A673 (cell line): ENCODE measurements at regions not wholly inside any gene's neighbourhood (a gene's known extent, or its start where the extent isn't known, plus 50 kb on each side); places are given as distances from the start of the nearest gene placed in this dataset.

Experiments used
- BruUV-seq: library from RNA; stranded (reverse); fragments of 400-500 nt; replicated peaks from 2 replicates; lab custom pipeline; 2021; lab: Mats Ljungman, UMichigan
- CTCF ChIA-PET: fragments of 300-600 bp; sonication (Branson Sonifier 250); formaldehyde crosslinking; loops from one replicate; lab custom pipeline; 2022; ENCODE audit warnings: antibody characterized with exemption; lab: Charles Lee
- POLR2A ChIA-PET: fragments of 300-600 bp; sonication (Branson Sonifier 250); formaldehyde crosslinking; loops from one replicate; lab custom pipeline; 2022; ENCODE audit warnings: antibody characterized with exemption; ENCODE audit not compliant: low non-redundant PET; lab: Charles Lee
- DNase-seq: peaks from one replicate; pipeline ENCODE4 v3.0.0-alpha.2; 2015; ENCODE audit warnings: low spot score
- H3K27ac ChIP-seq: fragments of 200-600 bp; sonication (generic); 2 replicates; pipeline ENCODE4 v1.5.1; 2016; ENCODE audit warnings: mixed run types, low read depth, mild to moderate bottlenecking, mixed read lengths, antibody characterized with exemption, low read length; ENCODE audit not compliant: poor library complexity, severe bottlenecking
- H3K27me3 ChIP-seq: fragments of 200-600 bp; sonication (generic); replicated peaks from 2 replicates; pipeline ENCODE4 v1.6.1; 2017; ENCODE audit warnings: mixed run types, low read depth, mild to moderate bottlenecking, mixed read lengths, antibody characterized with exemption, low read length; ENCODE audit not compliant: insufficient read depth, poor library complexity
- H3K36me3 ChIP-seq: fragments of 200-600 bp; sonication (generic); 2 replicates; pipeline ENCODE4 v1.6.1; 2016; ENCODE audit warnings: mixed run types, mild to moderate bottlenecking, mixed read lengths, antibody characterized with exemption, low read length; ENCODE audit not compliant: insufficient read depth, poor library complexity, severe bottlenecking
- H3K4me1 ChIP-seq: fragments of 200-600 bp; sonication (generic); 2 replicates; pipeline ENCODE4 v1.6.1; 2017; ENCODE audit warnings: mixed run types, mild to moderate bottlenecking, mixed read lengths, antibody characterized with exemption, low read length; ENCODE audit not compliant: insufficient read depth, poor library complexity, severe bottlenecking
- H3K4me3 ChIP-seq: fragments of 200-600 bp; sonication (generic); 2 replicates; pipeline ENCODE4 v1.5.1; 2016; ENCODE audit warnings: low read depth, mixed run types, mild to moderate bottlenecking, mixed read lengths, low read length; ENCODE audit not compliant: poor library complexity, severe bottlenecking
- H3K9me3 ChIP-seq: fragments of 200-600 bp; sonication (generic); 2 replicates; pipeline ENCODE4 v1.6.1; 2016; ENCODE audit warnings: mixed run types, low read depth, mild to moderate bottlenecking, mixed read lengths, antibody characterized with exemption, low read length; ENCODE audit not compliant: poor library complexity, severe bottlenecking
- EZH2 ChIP-seq: fragments of 200-600 bp; sonication (generic); IDR thresholded peaks from 2 replicates; pipeline ENCODE4 v1.6.1; 2017; ENCODE audit warnings: borderline replicate concordance, low read depth, mild to moderate bottlenecking, mixed read lengths, antibody characterized with exemption, low read length; ENCODE audit not compliant: poor library complexity, severe bottlenecking
- intact Hi-C: fragments of 100-400 bp; cut with micrococcal nuclease; formaldehyde crosslinking; loops from one replicate; pipeline ENCODE4 v1.10.0; 2022; ENCODE audit not compliant: unreplicated experiment
- TF ChIP-seq, protein P1 (sequence below): fragments of 300-800, 200-600 bp; sonication (generic); conservative IDR thresholded peaks from 2 replicates; pipeline ENCODE4 v1.5.1; 2017; ENCODE audit warnings: low read depth, mild to moderate bottlenecking, antibody characterized with exemption, low read length, moderate library complexity, mixed read lengths

DNA sequence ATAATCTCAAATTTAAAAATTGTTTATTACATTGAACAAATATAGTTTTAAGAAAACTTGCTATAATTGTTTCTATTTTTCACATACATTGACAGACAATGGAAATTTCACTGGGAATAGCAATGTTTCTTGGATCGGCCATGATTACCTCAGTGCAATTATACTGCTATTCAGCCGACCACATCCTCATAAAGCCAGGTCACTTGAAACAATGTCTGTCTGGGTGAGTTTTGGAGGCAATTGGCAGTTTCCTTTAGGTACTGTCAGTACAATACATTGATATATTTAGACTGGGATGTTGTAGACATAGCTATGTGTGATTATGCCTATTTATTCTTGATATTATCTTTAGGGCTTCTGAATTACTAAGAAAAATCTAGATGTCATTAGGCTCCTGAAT is 89.5 kb upstream of the VEGFC start:
- H3K4me1 ChIP-seq, result peaks cover 3% of the 10 kb centered on the region
- peaks cover 26% of the 10 kb centered on the region for H3K27me3 ChIP-seq
- H3K36me3 ChIP-seq, result no peaks in the 10 kb centered on the region
- CTCF ChIA-PET, result no interaction called here
- DNase-seq, result no peak
- BruUV-seq, result no TSS peak
- H3K27ac ChIP-seq, result no peak overlapping the region
- POLR2A ChIA-PET, result no interaction called here
- no peak for TF ChIP-seq EZH2
- TF ChIP-seq, protein P1, sequence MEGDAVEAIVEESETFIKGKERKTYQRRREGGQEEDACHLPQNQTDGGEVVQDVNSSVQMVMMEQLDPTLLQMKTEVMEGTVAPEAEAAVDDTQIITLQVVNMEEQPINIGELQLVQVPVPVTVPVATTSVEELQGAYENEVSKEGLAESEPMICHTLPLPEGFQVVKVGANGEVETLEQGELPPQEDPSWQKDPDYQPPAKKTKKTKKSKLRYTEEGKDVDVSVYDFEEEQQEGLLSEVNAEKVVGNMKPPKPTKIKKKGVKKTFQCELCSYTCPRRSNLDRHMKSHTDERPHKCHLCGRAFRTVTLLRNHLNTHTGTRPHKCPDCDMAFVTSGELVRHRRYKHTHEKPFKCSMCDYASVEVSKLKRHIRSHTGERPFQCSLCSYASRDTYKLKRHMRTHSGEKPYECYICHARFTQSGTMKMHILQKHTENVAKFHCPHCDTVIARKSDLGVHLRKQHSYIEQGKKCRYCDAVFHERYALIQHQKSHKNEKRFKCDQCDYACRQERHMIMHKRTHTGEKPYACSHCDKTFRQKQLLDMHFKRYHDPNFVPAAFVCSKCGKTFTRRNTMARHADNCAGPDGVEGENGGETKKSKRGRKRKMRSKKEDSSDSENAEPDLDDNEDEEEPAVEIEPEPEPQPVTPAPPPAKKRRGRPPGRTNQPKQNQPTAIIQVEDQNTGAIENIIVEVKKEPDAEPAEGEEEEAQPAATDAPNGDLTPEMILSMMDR, result no peak
- no peaks in the 10 kb centered on the region for H3K9me3 ChIP-seq
- intact Hi-C loops, result no loop called here
- no peak overlapping the region for H3K4me3 ChIP-seq

DNA sequence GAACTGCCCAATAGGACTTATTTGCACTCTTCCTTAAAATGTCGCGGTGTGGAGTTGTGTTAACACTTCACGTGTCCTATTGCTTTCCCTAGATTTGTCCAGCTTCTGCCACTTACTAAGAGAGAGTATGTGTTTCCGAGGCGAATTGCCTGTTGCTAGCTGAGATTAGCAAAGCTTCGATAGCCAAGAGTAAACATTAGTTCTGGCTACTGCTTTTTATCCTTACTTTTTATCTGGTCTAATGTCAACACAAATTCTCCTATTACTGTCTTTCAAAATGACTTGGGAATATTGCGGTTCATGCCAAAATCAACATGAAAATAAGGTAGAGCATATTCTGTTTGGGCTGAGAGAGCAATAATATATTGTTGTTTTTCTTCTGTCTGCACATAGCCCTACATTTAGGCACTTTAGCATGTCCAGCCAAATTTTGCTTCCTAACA is 90.4 kb upstream of the VEGFC start:
- no peaks in the 10 kb centered on the region for H3K9me3 ChIP-seq
- DNase-seq, result no peak
- H3K4me3 ChIP-seq, result no peak overlapping the region
- intact Hi-C loops, result no loop called here
- CTCF ChIA-PET, result no interaction called here
- POLR2A ChIA-PET, result no interaction called here
- peaks cover 35% of the 10 kb centered on the region for H3K27me3 ChIP-seq
- no peaks in the 10 kb centered on the region for H3K36me3 ChIP-seq
- TF ChIP-seq, protein P1, result no peak
- TF ChIP-seq EZH2, result no peak
- H3K27ac ChIP-seq, result no peak overlapping the region
- H3K4me1 ChIP-seq, result peaks cover 3% of the 10 kb centered on the region
- BruUV-seq, result no TSS peak

DNA sequence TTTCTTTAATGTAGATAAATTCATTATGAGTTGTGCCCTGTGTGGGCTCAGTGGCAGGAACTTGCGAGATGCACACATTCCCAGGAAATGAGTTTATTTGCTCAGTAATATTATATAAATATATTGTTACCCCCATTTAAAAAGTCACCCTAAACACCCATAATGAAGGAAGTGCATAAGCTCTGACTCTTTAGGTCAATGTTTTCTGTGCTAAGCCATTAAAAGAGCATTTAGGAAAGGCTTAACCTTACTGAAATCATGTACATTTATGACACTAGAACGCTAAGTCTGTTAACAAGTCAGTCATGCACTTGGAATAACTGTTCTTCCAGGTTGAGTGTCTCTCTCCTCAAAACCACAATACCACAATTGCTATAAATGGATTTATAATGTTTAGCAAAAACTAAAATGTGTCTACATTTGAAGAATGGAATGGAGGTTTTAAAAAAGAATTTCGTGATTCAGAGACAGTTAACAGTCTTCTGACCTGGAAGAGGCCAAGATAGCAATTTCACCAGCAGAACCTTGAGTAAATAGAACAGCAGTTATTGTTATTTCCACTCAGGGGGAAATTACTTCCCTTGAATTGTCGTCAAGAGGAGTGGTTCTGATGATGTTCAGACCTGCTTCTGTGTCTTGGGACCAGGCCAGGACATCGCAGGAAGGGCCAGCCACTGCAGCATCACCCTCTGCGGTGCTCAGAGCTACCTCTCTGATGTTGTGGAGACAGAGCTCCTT is 91.1 kb upstream of the VEGFC start:
- H3K9me3 ChIP-seq, result no peaks in the 10 kb centered on the region
- H3K36me3 ChIP-seq, result no peaks in the 10 kb centered on the region
- no peak overlapping the region for H3K27ac ChIP-seq
- POLR2A ChIA-PET, result no interaction called here
- peaks cover 3% of the 10 kb centered on the region for H3K4me1 ChIP-seq
- CTCF ChIA-PET, result no interaction called here
- BruUV-seq, result no TSS peak
- intact Hi-C loops, result no loop called here
- H3K27me3 ChIP-seq, result peaks cover 35% of the 10 kb centered on the region
- H3K4me3 ChIP-seq, result no peak overlapping the region
- TF ChIP-seq, protein P1, result no peak
- TF ChIP-seq EZH2, result no peak
- DNase-seq, result no peak
